Kidney (tissue), 13 donors: ENCODE measurements at regions not wholly inside any gene's neighbourhood (a gene's known extent, or its start where the extent isn't known, plus 50 kb on each side); places are given as distances from the start of the nearest gene placed in this dataset.
"Not testable (repeated sequence)": the region's sequence is repeated elsewhere in the genome, so short reads cannot be mapped to it uniquely, and the experiment has no call there.

Experiments
- DNase-seq, 5 donors: peaks; one replicate each; pipeline ENCODE4 v3.0.0-alpha.2; 2013 to 2020
- FAIRE-seq: peaks from 2 replicates; lab custom pipeline; 2012; peaks lifted over from hg19 to GRCh38; lab: Jason Lieb, UNC
- H3K27ac ChIP-seq, 2 donors: one replicate each; pipeline ENCODE4 v1.7.0; 2013; ENCODE audit warnings: low read depth in 2 of 2, low read length in 2 of 2, inconsistent platforms in 1 of 2
- H3K27me3 ChIP-seq: one replicate; pipeline ENCODE4 v1.7.1; 2013; ENCODE audit warnings: low read length, inconsistent platforms; ENCODE audit not compliant: control insufficient read depth, insufficient read depth
- H3K36me3 ChIP-seq, 3 donors: one replicate each; pipeline versions ENCODE4 v1.7.0 to v1.7.1; 2013; ENCODE audit warnings: low read length in 3 of 3, control low read depth in 1 of 3, inconsistent platforms in 1 of 3; ENCODE audit not compliant: insufficient read depth in 3 of 3, control insufficient read depth in 2 of 3
- H3K4me1 ChIP-seq, 3 donors: one replicate each; pipeline versions ENCODE4 v1.7.0 to v1.7.1; 2013; ENCODE audit warnings: low read length in 3 of 3, inconsistent platforms in 1 of 3, low read depth in 1 of 3; ENCODE audit not compliant: control insufficient read depth in 2 of 3, insufficient read depth in 2 of 3
- H3K4me3 ChIP-seq, 3 donors: one replicate each; pipeline versions ENCODE4 v1.7.0 to v1.8.1; 2013; ENCODE audit warnings: low read length in 3 of 3, control low read depth in 1 of 3, inconsistent platforms in 1 of 3
- H3K9ac ChIP-seq, 3 donors: one replicate each; pipeline versions ENCODE4 v1.7.0 to v1.7.1; 2013; ENCODE audit warnings: low read length in 3 of 3, control low read depth in 1 of 3, inconsistent platforms in 1 of 3
- H3K9me3 ChIP-seq, 3 donors: one replicate each; pipeline versions ENCODE4 v1.7.0 to v1.7.1; 2013; ENCODE audit warnings: low read length in 3 of 3, control low read depth in 1 of 3, inconsistent platforms in 1 of 3; ENCODE audit not compliant: control insufficient read depth in 2 of 3, insufficient read depth in 1 of 3
- CTCF ChIP-seq: IDR thresholded peaks from 3 replicates; pipeline ENCODE4 v1.5.1; 2012; ENCODE audit warnings: mild to moderate bottlenecking, moderate library complexity, borderline replicate concordance; ENCODE audit not compliant: insufficient read depth; ENCODE audit errors: extremely low read depth
- intact Hi-C: fragments of 100-400 bp; cut with DNase I; formaldehyde crosslinking; loops from one replicate; pipeline ENCODE4 v1.11.1; 2022
- donor health status: control.
- donor health status: control.
- donor health status: control.
- donor health status: control.
- donor health status: control.
- donor health status: DM: yes; HTN: yes; CAD: no.
- donor health status: Normal renal cell carcinoma (clear cell type).

- no peaks in the 10 kb centered on the region for H3K36me3 ChIP-seq
- DNase-seq (no peak), FAIRE-seq (no peak)
- TF ChIP-seq CTCF = no peak
- H3K4me1 ChIP-seq = no peaks in the 10 kb centered on the region
- intact Hi-C loops = no loop called here
- H3K4me3 ChIP-seq = no peak overlapping the region
- H3K9me3 ChIP-seq = no peaks in the 10 kb centered on the region
- H3K9ac ChIP-seq = no peak overlapping the region
- no peak overlapping the region for H3K27ac ChIP-seq
- H3K27me3 ChIP-seq = no peaks in the 10 kb centered on the region
Observed at GRCh38 chr16:63776034-63776433, 1345.8 kb downstream of the CDH11 start.

GRCh38 chr16:63774302-63774701 lies 1347.6 kb downstream of the CDH11 start:
- DNase-seq (no peak), FAIRE-seq (no peak)
- TF ChIP-seq CTCF = no peak
- intact Hi-C loops = no loop called here
- no peaks in the 10 kb centered on the region for H3K27me3 ChIP-seq
- H3K9ac ChIP-seq = no peak overlapping the region
- H3K9me3 ChIP-seq = no peaks in the 10 kb centered on the region
- H3K4me1 ChIP-seq = no peaks in the 10 kb centered on the region
- H3K4me3 ChIP-seq = no peak overlapping the region
- no peak overlapping the region for H3K27ac ChIP-seq
- no peaks in the 10 kb centered on the region for H3K36me3 ChIP-seq

- no peak for DNase-seq
- intact Hi-C loops = no loop called here
- no peak for FAIRE-seq
- H3K9ac ChIP-seq = no peak overlapping the region
- TF ChIP-seq CTCF = no peak
- no peaks in the 10 kb centered on the region for H3K27me3 ChIP-seq
- no peaks in the 10 kb centered on the region for H3K9me3 ChIP-seq
- no peak overlapping the region for H3K27ac ChIP-seq
- no peaks in the 10 kb centered on the region for H3K4me1 ChIP-seq
- H3K36me3 ChIP-seq = no peaks in the 10 kb centered on the region
- no peak overlapping the region for H3K4me3 ChIP-seq
Observed at GRCh38 chr16:63769211-63769610, 1352.7 kb downstream of the CDH11 start.

- H3K4me3 ChIP-seq, H3K27ac ChIP-seq, FAIRE-seq, H3K36me3 ChIP-seq, H3K9me3 ChIP-seq, H3K27me3 ChIP-seq, intact Hi-C loops, DNase-seq, H3K4me1 ChIP-seq, H3K9ac ChIP-seq: not testable (repeated sequence)
Observed at GRCh38 chr16:63760246-63760645, 1361.6 kb downstream of the CDH11 start.
